GM12878 (cell line): ENCODE measurements at regions not wholly inside any gene's neighbourhood (a gene's known extent, or its start where the extent isn't known, plus 50 kb on each side); places are given as distances from the start of the nearest gene placed in this dataset.

Experiments
- BRCA1 ChIP-seq: IDR thresholded peaks from 2 replicates; pipeline ENCODE4 v1.6.1; 2011; ENCODE audit warnings: low read depth, low read length, improper control_type of control experiment
- CTCF ChIP-seq, 3 experiments: IDR thresholded peaks in 2 of 3; conservative IDR thresholded peaks in 1 of 3; 2 replicates each; pipeline ENCODE4 v1.5.1; 2011; ENCODE audit warnings: low read depth in 3 of 3, low read length in 3 of 3, mild to moderate bottlenecking in 3 of 3, control low read depth in 2 of 3, moderate library complexity in 2 of 3, inconsistent platforms in 1 of 3, mixed read lengths in 1 of 3; ENCODE audit not compliant: control insufficient read depth in 2 of 3, insufficient read depth in 1 of 3; ENCODE audit errors: extremely low read depth in 1 of 3
- HDAC2 ChIP-seq: fragments of 200-600 bp; sonication (generic); IDR thresholded peaks from 2 replicates; pipeline ENCODE4 v1.6.1; 2017
- NBN ChIP-seq: fragments of 450-650 bp; IDR thresholded peaks from 2 replicates; pipeline ENCODE4 v1.6.1; 2016
- POLR2A ChIP-seq: IDR thresholded peaks from 2 replicates; pipeline ENCODE4 v1.6.1; 2011; ENCODE audit warnings: low read depth, mild to moderate bottlenecking, low read length
- RELA ChIP-seq: fragments of 450-650 bp; IDR thresholded peaks from 2 replicates; pipeline ENCODE4 v1.8.0; 2014; ENCODE audit warnings: borderline replicate concordance; ENCODE audit not compliant: partially characterized antibody
- SMAD1 ChIP-seq: fragments of 450-650 bp; IDR thresholded peaks from 2 replicates; pipeline ENCODE4 v1.6.1; 2018; ENCODE audit warnings: mild to moderate bottlenecking, low read depth; ENCODE audit not compliant: partially characterized antibody
- TARDBP ChIP-seq: IDR thresholded peaks from 2 replicates; pipeline ENCODE4 v1.6.1; 2016; ENCODE audit warnings: borderline replicate concordance
- YY1 ChIP-seq: IDR thresholded peaks from 2 replicates; pipeline ENCODE4 v1.6.1; 2011; ENCODE audit warnings: low read depth, mild to moderate bottlenecking, low read length
- ZNF274 ChIP-seq: IDR thresholded peaks from one replicate; pipeline ENCODE4 v1.8.0; 2011; ENCODE audit not compliant: insufficient read length, insufficient read depth

GRCh38 chr2:221286406-221286805 lies 285.7 kb downstream of the EPHA4 start:
- TF ChIP-seq ZNF274 (no peak), NBN (no peak), HDAC2 (no peak), CTCF (IDR thresholded peaks at IDR 0.05 in 2 of 3, conservative IDR thresholded peaks at IDR 0.05 in 1 of 3; ENCODE audit: control insufficient read depth in 2 of 3, extremely low read depth in 1 of 3, insufficient read depth in 1 of 3, low read depth in 3 of 3, low read length in 3 of 3) (no peak), RELA (no peak), POLR2A (no peak), SMAD1 (no peak), TARDBP (no peak), YY1 (no peak), BRCA1 (no peak)
